Caco-2 (cell line): ENCODE measurements at regions not wholly inside any gene's neighbourhood (a gene's known extent, or its start where the extent isn't known, plus 50 kb on each side); places are given as distances from the start of the nearest gene placed in this dataset.
"Not testable (repeated sequence)": the region's sequence is repeated elsewhere in the genome, so short reads cannot be mapped to it uniquely, and the experiment has no call there.

Experiments
- BruUV-seq: library from RNA; stranded (reverse); fragments of 400-500 nt; replicated peaks from 2 replicates; lab custom pipeline; 2021; lab: Mats Ljungman, UMichigan
- CTCF ChIA-PET: fragments of 300-600 bp; sonication (Branson Sonifier 250); formaldehyde crosslinking; loops from one replicate; lab custom pipeline; 2022; ENCODE audit warnings: antibody characterized with exemption; lab: Charles Lee
- POLR2A ChIA-PET: fragments of 300-600 bp; sonication (Branson Sonifier 250); formaldehyde crosslinking; loops from one replicate; lab custom pipeline; 2022; ENCODE audit warnings: antibody characterized with exemption; lab: Charles Lee
- DNase-seq, 2 experiments: peaks; one replicate each; pipeline versions ENCODE4 v3.0.0 to v3.0.0-alpha.2; 2020 to 2022
- H3K27me3 ChIP-seq: replicated peaks from 2 replicates; pipeline ENCODE4 v1.6.0; 2011; ENCODE audit warnings: low read length; ENCODE audit not compliant: control insufficient read depth, insufficient read depth
- H3K36me3 ChIP-seq: 2 replicates; pipeline ENCODE4 v1.5.1; 2011; ENCODE audit warnings: low read length; ENCODE audit not compliant: control insufficient read depth, insufficient read depth
- H3K4me1 ChIP-seq: fragments of 250-450 bp; sonication (Bioruptor Pico); 2 replicates; pipeline ENCODE4 v1.5.1; 2020; ENCODE audit warnings: mild to moderate bottlenecking
- H3K4me3 ChIP-seq: 2 replicates; pipeline ENCODE4 v1.5.1; 2011; ENCODE audit warnings: low read depth, mild to moderate bottlenecking, control low read depth, low read length
- H3K9me3 ChIP-seq: fragments of 250-450 bp; sonication (Bioruptor Pico); 2 replicates; pipeline ENCODE4 v1.5.1; 2020; ENCODE audit warnings: mild to moderate bottlenecking, moderate library complexity
- H3K27ac Mint-ChIP-seq: one replicate; pipeline ENCODE4 v1.8.0; 2022; ENCODE audit warnings: mixed read lengths; ENCODE audit not compliant: unreplicated experiment
- H3K27me3 Mint-ChIP-seq: one replicate; pipeline ENCODE4 v1.8.0; 2022; ENCODE audit warnings: mixed read lengths; ENCODE audit not compliant: insufficient read depth, unreplicated experiment
- H3K36me3 Mint-ChIP-seq: one replicate; pipeline ENCODE4 v1.8.0; 2022; ENCODE audit warnings: mild to moderate bottlenecking, mixed read lengths; ENCODE audit not compliant: insufficient read depth, unreplicated experiment
- H3K4me1 Mint-ChIP-seq: one replicate; pipeline ENCODE4 v1.8.0; 2022; ENCODE audit warnings: low read depth, mixed read lengths; ENCODE audit not compliant: unreplicated experiment
- H3K4me3 Mint-ChIP-seq: one replicate; pipeline ENCODE4 v1.8.0; 2022; ENCODE audit warnings: mild to moderate bottlenecking, moderate library complexity, mixed read lengths; ENCODE audit not compliant: unreplicated experiment
- H3K9me3 Mint-ChIP-seq: one replicate; pipeline ENCODE4 v1.8.0; 2022; ENCODE audit warnings: mixed read lengths; ENCODE audit not compliant: unreplicated experiment
- intact Hi-C: fragments of 100-400 bp; cut with micrococcal nuclease; formaldehyde crosslinking; loops from one replicate; pipeline ENCODE4 v1.10.0; 2022; ENCODE audit not compliant: unreplicated experiment
- TF ChIP-seq, protein P1 (sequence below), 2 experiments: fragments of 200-600 bp in 1 of 2; IDR thresholded peaks; 1 replicate in 1 of 2; 2 replicates in 1 of 2; pipeline versions ENCODE4 v1.5.1 to v1.8.0; 2011 to 2022; ENCODE audit warnings: antibody characterized with exemption in 1 of 2, control low read depth in 1 of 2, inconsistent platforms in 1 of 2, low read depth in 1 of 2, low read length in 1 of 2, mild to moderate bottlenecking in 1 of 2, moderate library complexity in 1 of 2; ENCODE audit not compliant: insufficient read depth in 1 of 2, severe bottlenecking in 1 of 2, unreplicated experiment in 1 of 2

DNA sequence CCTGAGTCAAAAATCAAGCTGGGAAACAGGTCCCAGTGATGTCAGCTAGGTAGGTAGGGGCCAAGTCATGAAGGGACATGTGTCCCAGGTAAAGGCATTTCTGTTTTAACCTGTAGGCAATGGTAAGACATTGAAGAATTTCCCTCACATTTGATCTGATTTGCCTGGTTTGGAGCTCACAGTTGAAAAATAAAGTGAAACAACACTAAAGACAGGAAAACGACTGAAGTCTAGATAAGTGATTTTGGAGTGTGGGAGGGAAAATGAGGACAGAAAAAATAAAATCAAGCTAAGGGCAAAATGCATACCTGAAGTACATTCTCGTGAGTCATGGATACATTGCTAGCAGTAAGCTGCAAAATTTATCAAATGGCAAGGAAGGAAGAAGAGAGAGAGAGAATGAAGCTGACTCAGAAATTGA, 169.9 kb downstream of the SKIDA1 start:
- TF ChIP-seq, protein P1, sequence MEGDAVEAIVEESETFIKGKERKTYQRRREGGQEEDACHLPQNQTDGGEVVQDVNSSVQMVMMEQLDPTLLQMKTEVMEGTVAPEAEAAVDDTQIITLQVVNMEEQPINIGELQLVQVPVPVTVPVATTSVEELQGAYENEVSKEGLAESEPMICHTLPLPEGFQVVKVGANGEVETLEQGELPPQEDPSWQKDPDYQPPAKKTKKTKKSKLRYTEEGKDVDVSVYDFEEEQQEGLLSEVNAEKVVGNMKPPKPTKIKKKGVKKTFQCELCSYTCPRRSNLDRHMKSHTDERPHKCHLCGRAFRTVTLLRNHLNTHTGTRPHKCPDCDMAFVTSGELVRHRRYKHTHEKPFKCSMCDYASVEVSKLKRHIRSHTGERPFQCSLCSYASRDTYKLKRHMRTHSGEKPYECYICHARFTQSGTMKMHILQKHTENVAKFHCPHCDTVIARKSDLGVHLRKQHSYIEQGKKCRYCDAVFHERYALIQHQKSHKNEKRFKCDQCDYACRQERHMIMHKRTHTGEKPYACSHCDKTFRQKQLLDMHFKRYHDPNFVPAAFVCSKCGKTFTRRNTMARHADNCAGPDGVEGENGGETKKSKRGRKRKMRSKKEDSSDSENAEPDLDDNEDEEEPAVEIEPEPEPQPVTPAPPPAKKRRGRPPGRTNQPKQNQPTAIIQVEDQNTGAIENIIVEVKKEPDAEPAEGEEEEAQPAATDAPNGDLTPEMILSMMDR (IDR thresholded peaks at IDR 0.05; ENCODE audit: insufficient read depth in 1 of 2, low read depth in 1 of 2, low read length in 1 of 2, severe bottlenecking in 1 of 2, unreplicated experiment in 1 of 2) = no peak
- peak overlapping the region; percentile 4 for H3K27ac Mint-ChIP-seq
- CTCF ChIA-PET = interaction anchor here (0.6 kb wide), 1 partner anchor 24 kb away, joined by 3 read pairs; no protein-coding TSS in a partner anchor

DNA sequence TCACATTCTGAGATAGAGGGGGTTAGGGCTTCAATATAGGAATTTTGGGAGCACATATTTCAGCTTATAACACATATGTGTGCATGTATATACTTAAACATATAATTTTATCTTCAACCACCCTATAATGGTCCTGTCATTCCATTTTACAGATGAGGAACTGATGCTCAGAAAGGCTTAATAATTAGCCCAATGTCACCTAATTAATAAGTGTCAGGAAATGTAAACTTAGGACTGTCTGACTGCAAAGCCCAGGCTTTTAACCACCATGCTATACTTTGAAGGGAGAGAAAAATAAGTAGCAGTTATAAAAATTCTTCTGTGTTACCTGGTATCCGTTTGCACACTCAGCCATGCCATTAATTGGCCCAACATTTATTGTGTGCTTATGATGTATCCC, 172.6 kb downstream of the SKIDA1 start:
- peaks cover 10% of the 10 kb centered on the region for H3K9me3 Mint-ChIP-seq

More for the DNA sequence above, 169.9 kb downstream of the SKIDA1 start:
- Histone ChIP-seq H3K9me3 (no peaks in the 10 kb centered on the region), H3K36me3 (no peaks in the 10 kb centered on the region), H3K27me3 (no peaks in the 10 kb centered on the region), H3K4me1 (peaks cover 41% of the 10 kb centered on the region), H3K4me3 (no peak overlapping the region)
- Mint-ChIP-seq H3K9me3 (peaks cover 10% of the 10 kb centered on the region), H3K27me3 (no peaks in the 10 kb centered on the region), H3K36me3 (peaks cover 10% of the 10 kb centered on the region), H3K4me3 (no peak overlapping the region), H3K4me1 (peaks cover 43% of the 10 kb centered on the region)
- no peak for DNase-seq
- BruUV-seq = no TSS peak
- POLR2A ChIA-PET = interaction anchor here (1.2 kb wide), 1 partner anchor 9 kb away, joined by 11 read pairs; no protein-coding TSS in a partner anchor
- intact Hi-C loops = no loop called here

DNA sequence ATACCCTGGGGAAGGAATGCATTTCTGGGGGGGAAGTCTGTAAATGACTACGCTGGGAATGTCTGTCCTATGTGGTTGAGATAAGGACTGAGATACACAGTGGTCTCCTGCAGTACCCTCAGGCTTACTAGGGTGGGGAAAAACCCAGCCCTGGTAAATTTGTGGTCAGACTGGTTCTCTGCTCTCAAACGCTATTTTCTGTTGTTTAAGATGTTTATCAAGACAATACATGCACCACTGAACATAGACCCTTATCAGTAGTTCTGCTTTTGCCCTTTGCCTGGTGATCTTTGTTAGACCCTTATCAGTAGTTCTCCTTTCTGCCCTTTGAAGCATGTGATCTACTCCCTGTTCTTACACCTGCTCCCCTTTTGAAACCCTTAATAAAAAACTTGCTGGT, 173.9 kb downstream of the SKIDA1 start:
- intact Hi-C loops = loop anchor here (1.0 kb wide), 3 partner anchors 13 to 48 kb away; no protein-coding TSS in a partner anchor
- H3K27me3 ChIP-seq, BruUV-seq, POLR2A ChIA-PET, H3K4me3 ChIP-seq, H3K36me3 ChIP-seq, H3K9me3 Mint-ChIP-seq, H3K9me3 ChIP-seq, H3K27me3 Mint-ChIP-seq: not testable (repeated sequence)
- CTCF ChIA-PET = interaction anchor here (0.9 kb wide), 1 partner anchor 15 kb away, joined by 3 read pairs; no protein-coding TSS in a partner anchor
- peaks cover 49% of the 10 kb centered on the region for H3K4me1 ChIP-seq
- peak; percentile 73 to 83 for DNase-seq
- Mint-ChIP-seq H3K4me1 (peaks cover 54% of the 10 kb centered on the region), H3K36me3 (peaks cover 16% of the 10 kb centered on the region), H3K4me3 (peak overlapping the region; percentile 8), H3K27ac (peak overlapping the region; percentile 91)

More for the DNA sequence above, 172.6 kb downstream of the SKIDA1 start:
- TF ChIP-seq, protein P1 (IDR thresholded peaks at IDR 0.05; ENCODE audit: insufficient read depth in 1 of 2, low read depth in 1 of 2, low read length in 1 of 2, severe bottlenecking in 1 of 2, unreplicated experiment in 1 of 2) = no peak
- intact Hi-C loops = no loop called here
- ChIA-PET CTCF (interaction anchor here (0.6 kb wide), 1 partner anchor 144 kb away, joined by 6 read pairs; no protein-coding TSS in a partner anchor), POLR2A (no interaction called here)
- H3K9me3 ChIP-seq = no peaks in the 10 kb centered on the region
- no peak overlapping the region for H3K4me3 Mint-ChIP-seq
- H3K4me1 ChIP-seq = peaks cover 49% of the 10 kb centered on the region
- peaks cover 54% of the 10 kb centered on the region for H3K4me1 Mint-ChIP-seq
- H3K27me3 ChIP-seq = no peaks in the 10 kb centered on the region
- BruUV-seq = no TSS peak
- peaks cover 16% of the 10 kb centered on the region for H3K36me3 Mint-ChIP-seq
- H3K27ac Mint-ChIP-seq = no peak overlapping the region
- DNase-seq = no peak
- no peaks in the 10 kb centered on the region for H3K27me3 Mint-ChIP-seq
- H3K36me3 ChIP-seq = no peaks in the 10 kb centered on the region
- H3K4me3 ChIP-seq = no peak overlapping the region
